Retinal pigment epithelial cell (primary cell): ENCODE measurements at regions not wholly inside any gene's neighbourhood (a gene's known extent, or its start where the extent isn't known, plus 50 kb on each side); places are given as distances from the start of the nearest gene placed in this dataset.
A peak's percentile ranks its signal among the peaks of the same experiment; 100 is the strongest.

Experiments used
- DNase-seq: peaks from one replicate; pipeline ENCODE4 v3.0.0-alpha.2; 2010; ENCODE audit warnings: low read depth
- H3K4me3 ChIP-seq: 2 replicates; pipeline ENCODE4 v1.5.1; 2011; ENCODE audit warnings: mild to moderate bottlenecking, low read length, control low read depth, moderate library complexity
- TF ChIP-seq, protein P1 (sequence below): conservative IDR thresholded peaks from 2 replicates; pipeline ENCODE4 v1.5.1; 2011; ENCODE audit warnings: low read depth, low read length, control low read depth, inconsistent platforms

DNA sequence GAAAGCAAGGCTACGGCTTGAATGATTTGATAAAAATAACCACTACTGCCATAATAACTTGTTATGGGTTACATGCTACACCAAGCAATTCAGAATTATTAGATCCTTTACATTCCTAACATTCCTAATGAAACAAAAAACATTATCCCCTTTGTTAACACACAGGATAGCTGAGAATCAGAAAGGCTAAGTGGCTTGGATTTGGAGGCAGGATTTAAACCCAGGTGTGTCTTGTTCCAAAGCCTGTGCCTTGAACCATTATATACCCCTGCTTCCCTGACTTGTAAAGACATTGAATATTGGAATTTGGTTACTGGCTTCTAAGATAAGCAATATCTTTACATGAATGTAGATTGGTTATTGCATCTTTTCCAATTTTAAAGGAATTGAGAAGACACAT is 417.1 kb upstream of the GOLIM4 start:
- TF ChIP-seq, protein P1, sequence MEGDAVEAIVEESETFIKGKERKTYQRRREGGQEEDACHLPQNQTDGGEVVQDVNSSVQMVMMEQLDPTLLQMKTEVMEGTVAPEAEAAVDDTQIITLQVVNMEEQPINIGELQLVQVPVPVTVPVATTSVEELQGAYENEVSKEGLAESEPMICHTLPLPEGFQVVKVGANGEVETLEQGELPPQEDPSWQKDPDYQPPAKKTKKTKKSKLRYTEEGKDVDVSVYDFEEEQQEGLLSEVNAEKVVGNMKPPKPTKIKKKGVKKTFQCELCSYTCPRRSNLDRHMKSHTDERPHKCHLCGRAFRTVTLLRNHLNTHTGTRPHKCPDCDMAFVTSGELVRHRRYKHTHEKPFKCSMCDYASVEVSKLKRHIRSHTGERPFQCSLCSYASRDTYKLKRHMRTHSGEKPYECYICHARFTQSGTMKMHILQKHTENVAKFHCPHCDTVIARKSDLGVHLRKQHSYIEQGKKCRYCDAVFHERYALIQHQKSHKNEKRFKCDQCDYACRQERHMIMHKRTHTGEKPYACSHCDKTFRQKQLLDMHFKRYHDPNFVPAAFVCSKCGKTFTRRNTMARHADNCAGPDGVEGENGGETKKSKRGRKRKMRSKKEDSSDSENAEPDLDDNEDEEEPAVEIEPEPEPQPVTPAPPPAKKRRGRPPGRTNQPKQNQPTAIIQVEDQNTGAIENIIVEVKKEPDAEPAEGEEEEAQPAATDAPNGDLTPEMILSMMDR, result no peak
- no peak overlapping the region for H3K4me3 ChIP-seq
- no peak for DNase-seq

DNA sequence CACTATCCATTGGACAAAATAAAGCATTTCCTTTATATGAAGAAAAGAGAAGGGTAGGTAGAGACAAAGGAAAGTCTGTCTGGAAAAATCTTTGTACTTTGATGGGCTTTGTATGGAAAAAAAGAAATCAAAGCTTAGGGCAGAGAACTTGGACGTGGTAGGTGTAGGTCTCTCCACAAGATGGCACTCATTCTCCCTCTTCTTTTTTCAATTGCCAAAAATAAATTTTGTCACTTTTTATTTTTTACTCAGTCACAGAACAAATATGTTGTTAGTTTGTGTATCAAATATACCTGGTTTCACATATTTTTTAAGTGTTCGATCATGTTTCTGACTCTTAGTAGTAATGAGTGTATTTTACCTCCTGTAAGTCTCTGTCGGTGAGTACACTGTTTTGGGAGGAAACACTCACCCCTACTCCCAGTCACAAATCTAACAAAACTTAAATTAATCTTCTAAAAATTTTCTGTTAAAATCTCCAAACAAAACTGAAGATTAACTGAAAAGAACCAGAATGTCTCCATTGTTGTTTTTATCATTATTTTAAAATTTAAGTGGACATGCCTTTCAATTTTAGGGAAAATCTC is 415.8 kb upstream of the GOLIM4 start:
- TF ChIP-seq, protein P1, result peak; percentile 68
- no peak for DNase-seq
- no peak overlapping the region for H3K4me3 ChIP-seq

DNA sequence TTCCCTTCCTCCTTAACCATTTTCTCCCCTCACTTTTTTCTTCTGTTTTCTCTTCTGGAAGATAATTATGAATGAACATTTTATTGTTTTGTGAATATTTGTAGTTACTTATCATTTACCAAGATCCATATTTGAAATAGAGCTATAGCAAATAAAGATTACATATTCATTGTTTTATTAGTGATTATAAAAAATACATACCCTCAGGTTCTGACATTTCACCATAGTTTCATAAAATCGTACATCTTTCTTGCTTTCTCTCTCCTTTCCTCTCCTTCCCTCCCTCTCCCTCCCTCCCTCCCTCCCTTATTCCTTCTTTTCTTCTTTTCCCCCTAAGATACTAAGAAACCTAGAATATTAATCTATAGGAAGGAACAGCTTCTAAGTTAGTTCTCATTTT is 410.9 kb upstream of the GOLIM4 start:
- H3K4me3 ChIP-seq, result no peak overlapping the region
- DNase-seq, result no peak
- TF ChIP-seq, protein P1, result no peak

DNA sequence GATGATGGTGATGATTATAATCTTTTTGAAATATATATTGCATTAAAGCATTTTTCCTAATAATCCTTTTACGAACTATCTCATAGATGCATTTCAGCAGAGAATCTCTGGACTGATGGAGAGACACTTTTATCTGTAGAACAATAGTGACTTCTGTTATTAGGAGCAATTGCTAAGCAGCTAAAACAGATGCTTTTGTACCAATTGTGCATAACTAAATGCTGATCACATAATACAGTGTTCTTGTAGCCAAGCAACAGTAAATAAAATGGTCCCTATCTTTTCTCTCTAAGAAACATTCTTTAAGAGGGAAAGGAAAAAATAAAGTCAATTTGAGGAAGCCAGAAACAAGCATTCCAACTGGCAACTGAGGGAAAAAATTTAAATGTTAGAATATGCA is 405.8 kb upstream of the GOLIM4 start:
- TF ChIP-seq, protein P1, result no peak
- no peak overlapping the region for H3K4me3 ChIP-seq
- no peak for DNase-seq

DNA sequence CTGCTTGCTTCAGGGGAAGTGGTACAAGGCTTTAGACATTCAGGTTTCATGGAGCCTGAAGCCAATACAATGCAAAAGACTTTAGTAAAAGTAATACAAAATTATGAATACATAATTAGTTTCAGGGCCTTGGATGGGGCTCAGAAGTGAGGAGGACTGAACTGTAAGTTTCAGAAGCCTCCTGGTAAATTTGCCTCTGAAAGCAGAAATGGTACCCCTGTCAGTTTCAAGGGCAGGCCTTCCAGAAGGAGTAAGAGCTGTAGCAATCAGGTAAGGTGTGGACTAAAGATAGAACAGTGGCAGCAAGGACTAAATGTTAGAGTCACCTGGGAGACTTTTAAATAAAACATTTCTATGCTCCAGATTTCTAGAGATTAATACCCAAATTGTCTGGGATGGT is 402.5 kb upstream of the GOLIM4 start:
- DNase-seq, result no peak
- TF ChIP-seq, protein P1, result no peak
- H3K4me3 ChIP-seq, result no peak overlapping the region

DNA sequence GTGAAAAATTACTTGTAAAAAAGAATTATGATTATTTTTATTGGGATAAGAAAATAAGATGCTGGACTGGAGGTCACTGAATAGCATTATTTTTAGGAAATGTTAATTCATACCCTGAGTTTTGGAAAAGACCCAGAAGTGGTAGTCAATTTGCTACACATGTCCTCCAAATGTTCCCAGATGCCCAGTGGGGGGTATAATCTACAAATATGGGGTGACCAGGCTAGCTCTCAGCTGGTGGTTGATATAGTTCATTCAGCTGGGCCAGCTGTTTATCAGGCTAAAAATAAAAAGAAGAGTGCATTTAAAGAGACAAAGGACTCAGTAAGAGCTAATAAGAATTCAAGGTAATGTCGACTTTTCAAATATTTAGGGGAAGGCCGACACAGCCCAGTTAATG is 402.0 kb upstream of the GOLIM4 start:
- TF ChIP-seq, protein P1, result no peak
- DNase-seq, result no peak
- no peak overlapping the region for H3K4me3 ChIP-seq

DNA sequence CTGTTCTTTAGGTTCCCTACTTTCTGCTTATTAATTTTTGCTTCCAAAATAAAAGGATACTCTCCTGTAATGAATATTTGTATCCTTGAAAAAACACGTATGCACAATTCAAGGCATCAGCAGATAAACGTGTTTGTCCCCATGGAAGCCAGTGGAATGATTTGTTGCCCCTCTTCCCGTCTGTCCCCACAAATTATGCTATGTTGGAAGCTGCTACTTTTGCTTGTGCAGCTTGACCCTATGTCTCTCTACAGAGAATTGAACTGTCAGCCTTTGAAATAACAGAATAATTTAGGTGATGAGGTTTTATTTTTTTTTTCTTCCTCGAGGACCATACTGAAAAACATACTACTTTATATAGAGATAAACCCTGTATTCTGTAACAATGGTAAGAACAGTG is 401.5 kb upstream of the GOLIM4 start:
- TF ChIP-seq, protein P1, result no peak
- DNase-seq, result no peak
- H3K4me3 ChIP-seq, result no peak overlapping the region
